Spleen (tissue), 7 donors: ENCODE measurements at regions not wholly inside any gene's neighbourhood (a gene's known extent, or its start where the extent isn't known, plus 50 kb on each side); places are given as distances from the start of the nearest gene placed in this dataset.

Experiments
- POLR2A ChIP-seq, 3 donors: fragments of 450-650 bp; IDR thresholded peaks; one replicate each; pipeline ENCODE4 v1.5.1; 2017; ENCODE audit warnings: antibody characterized with exemption in 3 of 3, mild to moderate bottlenecking in 1 of 3
- POLR2AphosphoS5 ChIP-seq, 3 donors: sonication (generic); formaldehyde crosslinking; IDR thresholded peaks; one replicate each; pipeline ENCODE4 v1.5.1; 2017; ENCODE audit warnings: antibody characterized with exemption in 3 of 3
- TF ChIP-seq, protein P1 (sequence below), 11 experiments: fragments of 200-600 bp in 7 of 11; fragments of 450-650 bp in 4 of 11; sonication (generic) in 4 of 11; IDR thresholded peaks in 8 of 11; conservative IDR thresholded peaks in 3 of 11; 1 replicate in 7 of 11; 2 replicates in 4 of 11; pipeline versions ENCODE4 v1.4.0 to v1.8.0; 2016 to 2021; ENCODE audit warnings: antibody characterized with exemption in 11 of 11, inconsistent platforms in 4 of 11, mild to moderate bottlenecking in 1 of 11
- donor health status: DM: no; HTN: no; CAD: no; lungs with moderate emphysema.
- donor health status: DM: no; HTN: no; CAD: no.
- donor health status: DM: no; HTN: no; CAD: no.

DNA sequence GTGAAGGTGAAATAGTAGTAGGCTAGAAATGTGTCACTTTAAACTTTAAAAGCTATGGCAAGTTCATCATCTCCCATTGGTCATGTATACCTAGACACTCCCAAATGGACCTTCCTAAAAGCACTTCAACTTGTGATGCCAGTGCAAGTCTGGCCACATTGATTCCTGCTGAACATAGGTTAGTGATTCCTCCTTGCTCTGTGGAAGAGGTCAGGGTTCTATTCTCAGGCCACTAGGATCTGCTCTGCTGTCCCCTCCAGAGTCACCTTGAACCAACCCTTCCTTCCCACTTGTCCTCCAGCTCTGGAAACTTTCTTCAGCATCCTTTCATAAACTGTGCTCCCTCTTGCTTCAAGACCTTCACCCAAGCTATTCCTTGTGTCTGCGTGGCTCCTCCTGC, 301.7 kb downstream of the RPLP1 start:
- TF ChIP-seq, protein P1, sequence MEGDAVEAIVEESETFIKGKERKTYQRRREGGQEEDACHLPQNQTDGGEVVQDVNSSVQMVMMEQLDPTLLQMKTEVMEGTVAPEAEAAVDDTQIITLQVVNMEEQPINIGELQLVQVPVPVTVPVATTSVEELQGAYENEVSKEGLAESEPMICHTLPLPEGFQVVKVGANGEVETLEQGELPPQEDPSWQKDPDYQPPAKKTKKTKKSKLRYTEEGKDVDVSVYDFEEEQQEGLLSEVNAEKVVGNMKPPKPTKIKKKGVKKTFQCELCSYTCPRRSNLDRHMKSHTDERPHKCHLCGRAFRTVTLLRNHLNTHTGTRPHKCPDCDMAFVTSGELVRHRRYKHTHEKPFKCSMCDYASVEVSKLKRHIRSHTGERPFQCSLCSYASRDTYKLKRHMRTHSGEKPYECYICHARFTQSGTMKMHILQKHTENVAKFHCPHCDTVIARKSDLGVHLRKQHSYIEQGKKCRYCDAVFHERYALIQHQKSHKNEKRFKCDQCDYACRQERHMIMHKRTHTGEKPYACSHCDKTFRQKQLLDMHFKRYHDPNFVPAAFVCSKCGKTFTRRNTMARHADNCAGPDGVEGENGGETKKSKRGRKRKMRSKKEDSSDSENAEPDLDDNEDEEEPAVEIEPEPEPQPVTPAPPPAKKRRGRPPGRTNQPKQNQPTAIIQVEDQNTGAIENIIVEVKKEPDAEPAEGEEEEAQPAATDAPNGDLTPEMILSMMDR (IDR thresholded peaks at IDR 0.05 in 8 of 11, conservative IDR thresholded peaks at IDR 0.05 in 3 of 11) = no peak
- TF ChIP-seq POLR2A (IDR thresholded peaks at IDR 0.05) (no peak), POLR2AphosphoS5 (IDR thresholded peaks at IDR 0.05) (no peak)
